A673 (cell line): ENCODE measurements at regions not wholly inside any gene's neighbourhood (a gene's known extent, or its start where the extent isn't known, plus 50 kb on each side); places are given as distances from the start of the nearest gene placed in this dataset.

Experiments used
- BruUV-seq: library from RNA; stranded (reverse); fragments of 400-500 nt; replicated peaks from 2 replicates; lab custom pipeline; 2021; lab: Mats Ljungman, UMichigan
- CTCF ChIA-PET: fragments of 300-600 bp; sonication (Branson Sonifier 250); formaldehyde crosslinking; loops from one replicate; lab custom pipeline; 2022; ENCODE audit warnings: antibody characterized with exemption; lab: Charles Lee
- POLR2A ChIA-PET: fragments of 300-600 bp; sonication (Branson Sonifier 250); formaldehyde crosslinking; loops from one replicate; lab custom pipeline; 2022; ENCODE audit warnings: antibody characterized with exemption; ENCODE audit not compliant: low non-redundant PET; lab: Charles Lee
- DNase-seq: peaks from one replicate; pipeline ENCODE4 v3.0.0-alpha.2; 2015; ENCODE audit warnings: low spot score
- H3K27ac ChIP-seq: fragments of 200-600 bp; sonication (generic); 2 replicates; pipeline ENCODE4 v1.5.1; 2016; ENCODE audit warnings: mixed run types, low read depth, mild to moderate bottlenecking, mixed read lengths, antibody characterized with exemption, low read length; ENCODE audit not compliant: poor library complexity, severe bottlenecking
- H3K27me3 ChIP-seq: fragments of 200-600 bp; sonication (generic); replicated peaks from 2 replicates; pipeline ENCODE4 v1.6.1; 2017; ENCODE audit warnings: mixed run types, low read depth, mild to moderate bottlenecking, mixed read lengths, antibody characterized with exemption, low read length; ENCODE audit not compliant: insufficient read depth, poor library complexity
- H3K36me3 ChIP-seq: fragments of 200-600 bp; sonication (generic); 2 replicates; pipeline ENCODE4 v1.6.1; 2016; ENCODE audit warnings: mixed run types, mild to moderate bottlenecking, mixed read lengths, antibody characterized with exemption, low read length; ENCODE audit not compliant: insufficient read depth, poor library complexity, severe bottlenecking
- H3K4me1 ChIP-seq: fragments of 200-600 bp; sonication (generic); 2 replicates; pipeline ENCODE4 v1.6.1; 2017; ENCODE audit warnings: mixed run types, mild to moderate bottlenecking, mixed read lengths, antibody characterized with exemption, low read length; ENCODE audit not compliant: insufficient read depth, poor library complexity, severe bottlenecking
- H3K4me3 ChIP-seq: fragments of 200-600 bp; sonication (generic); 2 replicates; pipeline ENCODE4 v1.5.1; 2016; ENCODE audit warnings: low read depth, mixed run types, mild to moderate bottlenecking, mixed read lengths, low read length; ENCODE audit not compliant: poor library complexity, severe bottlenecking
- H3K9me3 ChIP-seq: fragments of 200-600 bp; sonication (generic); 2 replicates; pipeline ENCODE4 v1.6.1; 2016; ENCODE audit warnings: mixed run types, low read depth, mild to moderate bottlenecking, mixed read lengths, antibody characterized with exemption, low read length; ENCODE audit not compliant: poor library complexity, severe bottlenecking
- EZH2 ChIP-seq: fragments of 200-600 bp; sonication (generic); IDR thresholded peaks from 2 replicates; pipeline ENCODE4 v1.6.1; 2017; ENCODE audit warnings: borderline replicate concordance, low read depth, mild to moderate bottlenecking, mixed read lengths, antibody characterized with exemption, low read length; ENCODE audit not compliant: poor library complexity, severe bottlenecking
- intact Hi-C: fragments of 100-400 bp; cut with micrococcal nuclease; formaldehyde crosslinking; loops from one replicate; pipeline ENCODE4 v1.10.0; 2022; ENCODE audit not compliant: unreplicated experiment
- TF ChIP-seq, protein P1 (sequence below): fragments of 300-800, 200-600 bp; sonication (generic); conservative IDR thresholded peaks from 2 replicates; pipeline ENCODE4 v1.5.1; 2017; ENCODE audit warnings: low read depth, mild to moderate bottlenecking, antibody characterized with exemption, low read length, moderate library complexity, mixed read lengths

DNA sequence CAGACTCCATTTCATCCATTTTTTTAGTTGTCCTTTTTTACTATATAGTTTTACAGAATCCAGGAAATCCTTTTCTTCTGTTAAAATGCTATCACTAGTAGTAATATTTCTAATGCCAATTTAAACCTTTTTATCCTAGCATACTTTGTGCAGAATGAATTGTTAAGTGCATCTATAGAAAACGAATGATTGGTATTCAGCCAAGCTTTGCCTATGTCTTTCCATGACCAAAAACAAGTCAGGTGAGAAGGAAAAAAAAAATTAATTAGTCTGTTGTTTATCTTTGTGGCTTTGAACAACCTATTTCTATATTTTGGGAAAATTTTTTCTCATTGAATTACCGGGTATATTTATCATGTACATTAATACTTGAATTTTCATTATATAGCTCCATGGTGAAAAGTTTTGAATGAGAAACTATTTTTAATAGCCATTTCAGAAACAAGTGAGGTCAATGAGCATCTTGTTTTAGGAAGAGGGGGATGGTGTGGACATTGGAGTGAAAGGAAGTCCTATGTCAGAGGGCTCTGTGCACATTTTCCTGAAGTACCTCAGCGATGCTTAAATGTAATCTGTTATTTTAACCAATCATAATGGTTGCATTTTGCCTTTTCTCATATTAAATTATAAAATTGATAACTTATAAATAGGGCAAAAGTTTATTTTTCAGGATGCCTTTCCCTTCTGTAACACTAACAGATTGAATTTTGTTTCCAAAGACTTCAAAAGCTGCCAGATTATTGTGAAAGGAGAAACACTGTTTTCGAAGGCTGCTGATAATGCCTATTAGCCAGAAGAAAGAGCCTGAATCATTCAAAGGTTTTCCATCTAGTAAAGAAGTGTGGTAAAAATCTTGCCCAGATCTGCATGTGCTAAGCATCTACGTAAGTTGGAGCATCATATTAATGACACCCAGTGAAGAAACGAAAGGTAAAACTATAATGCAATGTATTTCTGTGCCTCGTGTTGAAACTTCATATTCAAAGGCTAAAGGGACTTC is 73.8 kb upstream of the S1PR1 start:
- Histone ChIP-seq H3K4me1 (no peaks in the 10 kb centered on the region), H3K9me3 (no peaks in the 10 kb centered on the region), H3K27ac (no peak overlapping the region), H3K27me3 (no peaks in the 10 kb centered on the region), H3K36me3 (no peaks in the 10 kb centered on the region), H3K4me3 (no peak overlapping the region)
- POLR2A ChIA-PET = no interaction called here
- CTCF ChIA-PET = no interaction called here
- intact Hi-C loops = no loop called here
- no peak for DNase-seq
- BruUV-seq = no TSS peak
- TF ChIP-seq, protein P1, sequence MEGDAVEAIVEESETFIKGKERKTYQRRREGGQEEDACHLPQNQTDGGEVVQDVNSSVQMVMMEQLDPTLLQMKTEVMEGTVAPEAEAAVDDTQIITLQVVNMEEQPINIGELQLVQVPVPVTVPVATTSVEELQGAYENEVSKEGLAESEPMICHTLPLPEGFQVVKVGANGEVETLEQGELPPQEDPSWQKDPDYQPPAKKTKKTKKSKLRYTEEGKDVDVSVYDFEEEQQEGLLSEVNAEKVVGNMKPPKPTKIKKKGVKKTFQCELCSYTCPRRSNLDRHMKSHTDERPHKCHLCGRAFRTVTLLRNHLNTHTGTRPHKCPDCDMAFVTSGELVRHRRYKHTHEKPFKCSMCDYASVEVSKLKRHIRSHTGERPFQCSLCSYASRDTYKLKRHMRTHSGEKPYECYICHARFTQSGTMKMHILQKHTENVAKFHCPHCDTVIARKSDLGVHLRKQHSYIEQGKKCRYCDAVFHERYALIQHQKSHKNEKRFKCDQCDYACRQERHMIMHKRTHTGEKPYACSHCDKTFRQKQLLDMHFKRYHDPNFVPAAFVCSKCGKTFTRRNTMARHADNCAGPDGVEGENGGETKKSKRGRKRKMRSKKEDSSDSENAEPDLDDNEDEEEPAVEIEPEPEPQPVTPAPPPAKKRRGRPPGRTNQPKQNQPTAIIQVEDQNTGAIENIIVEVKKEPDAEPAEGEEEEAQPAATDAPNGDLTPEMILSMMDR = no peak
- no peak for TF ChIP-seq EZH2

DNA sequence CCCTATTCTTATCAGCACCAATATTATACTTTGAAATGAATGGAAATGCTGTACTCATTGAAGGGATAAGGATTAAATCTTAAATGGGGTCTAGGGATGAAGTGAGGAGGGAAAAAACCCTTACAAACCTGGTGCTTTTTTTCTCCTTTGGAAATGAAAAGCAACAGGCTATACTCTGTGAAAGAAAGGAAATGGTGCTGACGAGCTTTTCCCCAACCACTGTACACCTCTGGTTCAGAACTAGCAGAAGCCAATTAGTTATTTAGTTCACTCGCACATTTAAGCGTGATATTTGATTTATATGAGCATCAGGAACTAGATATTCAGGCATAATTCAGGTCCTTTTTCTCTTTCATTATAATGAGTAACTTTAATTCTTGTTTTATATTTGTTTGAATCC is 74.5 kb upstream of the S1PR1 start:
- no peak overlapping the region for H3K4me3 ChIP-seq
- DNase-seq = no peak
- ChIA-PET CTCF (no interaction called here), POLR2A (no interaction called here)
- no peaks in the 10 kb centered on the region for H3K36me3 ChIP-seq
- no peaks in the 10 kb centered on the region for H3K9me3 ChIP-seq
- H3K27me3 ChIP-seq = no peaks in the 10 kb centered on the region
- BruUV-seq = no TSS peak
- intact Hi-C loops = no loop called here
- no peaks in the 10 kb centered on the region for H3K4me1 ChIP-seq
- no peak for TF ChIP-seq EZH2
- TF ChIP-seq, protein P1 = no peak
- no peak overlapping the region for H3K27ac ChIP-seq

DNA sequence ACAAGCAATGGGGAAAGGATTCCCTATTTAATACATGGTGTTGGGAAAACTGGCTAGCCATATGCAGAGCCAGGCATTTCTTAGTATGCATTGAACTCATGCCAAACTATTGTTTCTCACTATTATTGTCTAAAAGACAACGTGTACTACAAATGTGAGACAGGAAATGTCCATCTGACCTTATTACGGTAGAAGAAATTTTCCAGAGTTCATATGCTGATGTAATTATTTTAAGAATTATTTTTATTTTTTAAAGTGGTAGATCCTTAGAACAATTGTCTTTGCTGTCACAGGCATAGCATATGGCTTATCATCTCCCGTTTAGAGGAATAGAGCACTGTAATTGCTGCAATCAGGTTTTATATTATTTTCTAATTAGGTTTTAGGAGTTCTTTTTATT is 75.2 kb upstream of the S1PR1 start:
- CTCF ChIA-PET = no interaction called here
- POLR2A ChIA-PET = no interaction called here
- Histone ChIP-seq H3K4me1 (no peaks in the 10 kb centered on the region), H3K36me3 (no peaks in the 10 kb centered on the region), H3K27ac (no peak overlapping the region), H3K4me3 (no peak overlapping the region), H3K9me3 (no peaks in the 10 kb centered on the region), H3K27me3 (no peaks in the 10 kb centered on the region)
- intact Hi-C loops = no loop called here
- BruUV-seq = no TSS peak
- TF ChIP-seq EZH2 = no peak
- TF ChIP-seq, protein P1 = no peak
- no peak for DNase-seq
